K562 (cell line): ENCODE measurements at regions not wholly inside any gene's neighbourhood (a gene's known extent, or its start where the extent isn't known, plus 50 kb on each side); places are given as distances from the start of the nearest gene placed in this dataset.
A peak's percentile ranks its signal among the peaks of the same experiment; 100 is the strongest.

Source experiments
- ATAC-seq: fragments of 200-7000 bp; cut with Tn5 transposase; 3 replicates; pipeline ENCODE4 v1.9.1; 2020; ENCODE audit warnings: moderate library complexity
- BruUV-seq: library from RNA; stranded (reverse); fragments of 400-500 nt; replicated peaks from 2 replicates; lab custom pipeline; 2021; lab: Mats Ljungman, UMichigan
- CTCF ChIA-PET: fragments of 300-600 bp; formaldehyde crosslinking; extraction: SDS; loops from one replicate; lab custom pipeline; 2021; ENCODE audit warnings: low intra/inter-chr PET ratio; lab: Yijun Ruan, JAX
- POLR2A ChIA-PET: fragments of 300-600, 350-650 bp; sonication (Branson Sonifier 250); formaldehyde crosslinking; extraction: SDS; loops from one replicate; lab custom pipeline; 2021; ENCODE audit warnings: antibody characterized with exemption, inconsistent platforms; lab: Yijun Ruan, JAX
- DNase-seq, 4 experiments: peaks; one replicate each; pipeline versions ENCODE4 v3.0.0 to v3.0.0-alpha.2; 2011 to 2018; ENCODE audit warnings: low spot score in 3 of 4, mixed read lengths in 3 of 4; ENCODE audit errors: extremely low read depth in 1 of 4
- FAIRE-seq: peaks from 2 replicates; lab custom pipeline; 2011; peaks lifted over from hg19 to GRCh38; lab: Jason Lieb, UNC
- H2AFZ ChIP-seq: 2 replicates; pipeline ENCODE4 v1.6.0; 2011; ENCODE audit warnings: low read depth, low read length, control low read depth, inconsistent platforms
- H3K27ac ChIP-seq: fragments of 200-600 bp; 3 replicates; pipeline ENCODE4 v1.8.0; 2011; ENCODE audit warnings: low read depth, mild to moderate bottlenecking, control low read depth, inconsistent platforms, low read length, moderate library complexity, mixed read lengths; ENCODE audit errors: extremely low read depth
- H3K27me3 ChIP-seq, 2 experiments: fragments of 300-600 bp in 1 of 2; 2 replicates in 1 of 2; 3 replicates in 1 of 2; pipeline versions ENCODE4 v1.6.0 to v1.8.0; 2011; ENCODE audit warnings: inconsistent platforms in 2 of 2, low read length in 2 of 2, mild to moderate bottlenecking in 1 of 2, mixed read lengths in 1 of 2, moderate library complexity in 1 of 2; ENCODE audit not compliant: control insufficient read depth in 2 of 2, insufficient read depth in 2 of 2
- H3K36me3 ChIP-seq: fragments of 300-600 bp; 3 replicates; pipeline ENCODE4 v1.8.0; 2011; ENCODE audit warnings: mild to moderate bottlenecking, low read length, inconsistent platforms; ENCODE audit not compliant: control insufficient read depth, insufficient read depth
- H3K4me1 ChIP-seq, 2 experiments: fragments of 200-600 bp in 1 of 2; replicated peaks in 1 of 2; 2 replicates in 1 of 2; 3 replicates in 1 of 2; pipeline versions ENCODE4 v1.5.1 to v1.8.0; 2011; ENCODE audit warnings: inconsistent platforms in 2 of 2, low read length in 2 of 2, mild to moderate bottlenecking in 1 of 2, mixed read lengths in 1 of 2, moderate library complexity in 1 of 2; ENCODE audit not compliant: control insufficient read depth in 2 of 2, insufficient read depth in 2 of 2
- H3K4me2 ChIP-seq: 2 replicates; pipeline ENCODE4 v1.6.1; 2011; ENCODE audit warnings: low read length, control low read depth, inconsistent platforms, mixed read lengths; ENCODE audit not compliant: insufficient read depth
- H3K4me3 ChIP-seq: fragments of 200-600 bp; sonication (generic), shearing (Covaris generic); 2 replicates; pipeline ENCODE4 v1.5.1; 2016; ENCODE audit warnings: control low read depth, inconsistent platforms
- H3K79me2 ChIP-seq: fragments of 200-600 bp; 3 replicates; pipeline ENCODE4 v1.8.0; 2011; ENCODE audit warnings: low read length, inconsistent platforms; ENCODE audit not compliant: control insufficient read depth, insufficient read depth
- H3K9ac ChIP-seq, 2 experiments: 2 replicates each; pipeline versions ENCODE4 v1.6.0 to v1.6.1; 2011; ENCODE audit warnings: low read depth in 2 of 2, low read length in 2 of 2, control low read depth in 1 of 2, inconsistent platforms in 1 of 2, mild to moderate bottlenecking in 1 of 2, mixed read lengths in 1 of 2; ENCODE audit not compliant: insufficient read depth in 1 of 2
- H3K9me1 ChIP-seq: one replicate; pipeline ENCODE4 v1.6.0; 2011; ENCODE audit warnings: inconsistent platforms, mild to moderate bottlenecking, low read length, moderate library complexity; ENCODE audit not compliant: control insufficient read depth, insufficient read depth
- H3K9me3 ChIP-seq: replicated peaks from 2 replicates; pipeline ENCODE4 v1.5.1; 2011; ENCODE audit warnings: low read depth, low read length, inconsistent platforms; ENCODE audit not compliant: control insufficient read depth, insufficient read depth
- H4K20me1 ChIP-seq: replicated peaks from 2 replicates; pipeline ENCODE4 v1.6.1; 2011; ENCODE audit warnings: low read length, inconsistent platforms, mixed read lengths; ENCODE audit not compliant: control insufficient read depth, insufficient read depth
- E2F3 ChIP-seq: fragments of 250-450 bp; sonication (Bioruptor Pico); IDR thresholded peaks from 2 replicates; pipeline ENCODE4 v1.4.0; 2020; ENCODE audit warnings: mild to moderate bottlenecking
- EP300 ChIP-seq: IDR thresholded peaks from 2 replicates; pipeline ENCODE4 v1.6.1; 2012; ENCODE audit warnings: low read length, improper control_type of control experiment
- NFIX ChIP-seq: fragments of 250-450 bp; sonication (Bioruptor Pico); IDR thresholded peaks from 2 replicates; pipeline ENCODE4 v1.4.0; 2020; ENCODE audit warnings: low read depth, mild to moderate bottlenecking, moderate library complexity
- RBM34 ChIP-seq: fragments of 200-400 bp; formaldehyde crosslinking; IDR thresholded peaks from 2 replicates; pipeline ENCODE4 v1.6.1; 2018; ENCODE audit warnings: low read length, borderline replicate concordance; ENCODE audit not compliant: insufficient read depth
- XRCC3 ChIP-seq: fragments of 450-650 bp; IDR thresholded peaks from 2 replicates; pipeline ENCODE4 v1.6.1; 2017; ENCODE audit warnings: mild to moderate bottlenecking, moderate library complexity
- XRCC5 ChIP-seq: fragments of 200-400 bp; formaldehyde crosslinking; IDR thresholded peaks from 2 replicates; pipeline ENCODE4 v1.6.1; 2017; ENCODE audit warnings: low read depth, mild to moderate bottlenecking, low read length
- ZNF561 ChIP-seq: fragments of 450-650 bp; formaldehyde crosslinking; conservative IDR thresholded peaks from 2 replicates; pipeline ENCODE4 v1.4.0; 2020; ENCODE audit warnings: mild to moderate bottlenecking, moderate library complexity
- WGBS: fragments of 100-300 bp; shearing (Covaris generic); methylation state at CpG from one replicate; pipeline ENCODE4 v1.1.6; 2016; ENCODE audit warnings: low coverage, mixed read lengths; ENCODE audit not compliant: insufficient coverage; ENCODE audit errors: missing lambda C conversion rate; 5-methylcytosine and 5-hydroxymethylcytosine counted together
- in situ Hi-C: fragments of 300-500 bp; cut with MboI; formaldehyde crosslinking; loops from 4 replicates; pipeline ENCODE4 v1.15.0; 2018; ENCODE audit warnings: inconsistent platforms, mixed read lengths
- intact Hi-C: fragments of 100-400 bp; cut with micrococcal nuclease; formaldehyde crosslinking; loops from 2 replicates; pipeline ENCODE4 v1.14.2; 2022
- TF ChIP-seq, protein P1 (sequence below), 2 experiments: fragments of 150-350 bp in 1 of 2; IDR thresholded peaks; 2 replicates each; pipeline ENCODE4 v1.6.1; 2012 to 2016; ENCODE audit warnings: low read depth in 2 of 2, low read length in 2 of 2, mild to moderate bottlenecking in 1 of 2, moderate library complexity in 1 of 2
- TF ChIP-seq, protein P2 (sequence below): fragments of 450-650 bp; IDR thresholded peaks from 2 replicates; pipeline ENCODE4 v1.7.1; 2018; ENCODE audit warnings: mild to moderate bottlenecking, low read depth; ENCODE audit not compliant: partially characterized antibody
- TF ChIP-seq, protein P3 (sequence below): fragments of 450-650 bp; IDR thresholded peaks from 2 replicates; pipeline ENCODE4 v1.6.1; 2016; ENCODE audit warnings: borderline replicate concordance

DNA sequence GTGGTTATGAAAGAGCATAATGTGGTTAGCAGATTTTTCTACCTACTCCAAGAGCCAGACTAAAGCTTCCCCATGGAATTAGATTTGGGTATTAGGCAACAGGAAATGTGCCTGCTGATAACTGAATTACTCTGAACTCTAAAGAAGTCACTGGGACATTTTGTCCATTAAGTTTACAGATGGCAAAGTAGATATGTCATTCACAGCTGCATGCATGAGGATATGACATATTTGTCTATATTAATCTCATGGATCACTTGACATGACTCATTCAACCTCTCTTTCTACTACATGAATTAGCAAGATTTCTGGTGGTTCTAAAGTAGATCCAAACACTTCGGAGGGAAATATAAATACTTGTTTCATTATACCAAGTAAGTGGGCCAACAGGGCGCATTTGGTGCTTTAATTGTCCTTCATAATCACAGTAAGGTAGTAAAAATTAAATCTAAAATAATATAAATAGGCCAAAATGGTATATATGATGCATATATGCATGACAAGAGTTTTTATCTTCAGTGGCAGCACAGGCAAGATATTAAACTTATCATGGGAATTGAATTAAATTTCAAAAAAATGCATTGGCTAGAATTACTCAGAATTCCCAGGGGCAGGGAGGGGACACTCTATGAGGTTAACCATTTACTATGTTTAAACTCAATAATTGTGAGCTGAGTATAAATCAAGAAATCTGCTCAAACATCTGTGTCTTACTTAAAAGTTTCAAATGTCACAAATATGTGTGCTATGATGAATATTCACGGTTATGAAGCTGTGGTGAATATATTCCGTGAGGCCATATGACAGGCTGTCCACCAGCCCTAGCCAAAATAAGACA is 365.3 kb upstream of the KCNMB2 start (continued):
- TF ChIP-seq, protein P1, sequence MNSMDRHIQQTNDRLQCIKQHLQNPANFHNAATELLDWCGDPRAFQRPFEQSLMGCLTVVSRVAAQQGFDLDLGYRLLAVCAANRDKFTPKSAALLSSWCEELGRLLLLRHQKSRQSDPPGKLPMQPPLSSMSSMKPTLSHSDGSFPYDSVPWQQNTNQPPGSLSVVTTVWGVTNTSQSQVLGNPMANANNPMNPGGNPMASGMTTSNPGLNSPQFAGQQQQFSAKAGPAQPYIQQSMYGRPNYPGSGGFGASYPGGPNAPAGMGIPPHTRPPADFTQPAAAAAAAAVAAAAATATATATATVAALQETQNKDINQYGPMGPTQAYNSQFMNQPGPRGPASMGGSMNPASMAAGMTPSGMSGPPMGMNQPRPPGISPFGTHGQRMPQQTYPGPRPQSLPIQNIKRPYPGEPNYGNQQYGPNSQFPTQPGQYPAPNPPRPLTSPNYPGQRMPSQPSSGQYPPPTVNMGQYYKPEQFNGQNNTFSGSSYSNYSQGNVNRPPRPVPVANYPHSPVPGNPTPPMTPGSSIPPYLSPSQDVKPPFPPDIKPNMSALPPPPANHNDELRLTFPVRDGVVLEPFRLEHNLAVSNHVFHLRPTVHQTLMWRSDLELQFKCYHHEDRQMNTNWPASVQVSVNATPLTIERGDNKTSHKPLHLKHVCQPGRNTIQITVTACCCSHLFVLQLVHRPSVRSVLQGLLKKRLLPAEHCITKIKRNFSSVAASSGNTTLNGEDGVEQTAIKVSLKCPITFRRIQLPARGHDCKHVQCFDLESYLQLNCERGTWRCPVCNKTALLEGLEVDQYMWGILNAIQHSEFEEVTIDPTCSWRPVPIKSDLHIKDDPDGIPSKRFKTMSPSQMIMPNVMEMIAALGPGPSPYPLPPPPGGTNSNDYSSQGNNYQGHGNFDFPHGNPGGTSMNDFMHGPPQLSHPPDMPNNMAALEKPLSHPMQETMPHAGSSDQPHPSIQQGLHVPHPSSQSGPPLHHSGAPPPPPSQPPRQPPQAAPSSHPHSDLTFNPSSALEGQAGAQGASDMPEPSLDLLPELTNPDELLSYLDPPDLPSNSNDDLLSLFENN (IDR thresholded peaks at IDR 0.05; ENCODE audit: low read depth in 2 of 2, low read length in 2 of 2), result peak in 1 of 2 experiments; percentile 96; a peak in 2 of 4 replicates

DNA sequence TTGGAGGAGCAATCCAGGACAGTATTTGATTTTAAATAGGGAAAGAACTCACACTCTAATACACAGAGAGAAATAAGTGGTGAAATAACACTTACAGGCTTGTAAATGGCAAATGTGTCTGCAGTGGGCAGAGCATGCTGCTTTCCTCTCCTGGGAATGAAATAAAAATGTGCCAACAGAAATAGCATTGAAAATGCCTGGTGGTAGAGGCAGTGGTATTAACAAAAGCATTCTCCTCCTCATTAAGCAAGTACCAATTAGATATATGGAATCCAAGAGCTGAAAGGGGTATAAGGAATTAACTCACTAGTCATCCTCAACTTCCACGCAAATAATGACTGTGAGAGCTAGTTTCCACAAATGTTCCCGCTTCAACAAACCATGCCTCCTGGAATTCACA is 364.1 kb upstream of the KCNMB2 start:
- ATAC-seq, result no peak
- no peak overlapping the region for H3K4me3 ChIP-seq
- H3K9ac ChIP-seq, result no peak overlapping the region
- no TSS peak for BruUV-seq
- H3K9me1 ChIP-seq, result no peaks in the 10 kb centered on the region
- ChIA-PET POLR2A (interaction anchor here (0.7 kb wide), 1 partner anchor 11 kb away, joined by 3 read pairs; no protein-coding TSS in a partner anchor), CTCF (no interaction called here)
- no peaks in the 10 kb centered on the region for H3K9me3 ChIP-seq
- intact Hi-C loops, result no loop called here
- no peaks in the 10 kb centered on the region for H3K79me2 ChIP-seq
- no peak overlapping the region for H3K4me2 ChIP-seq
- no peak overlapping the region for H2AFZ ChIP-seq
- 94% methylated on average over 2 of the region's 2 CpGs for WGBS
- H3K4me1 ChIP-seq, result peaks cover 0 to 9% of the 10 kb centered on the region in 2 experiments; a peak in 3 of 5 replicates
- H3K27me3 ChIP-seq, result no peaks in the 10 kb centered on the region
- no peak for FAIRE-seq
- H3K36me3 ChIP-seq, result no peaks in the 10 kb centered on the region
- H3K27ac ChIP-seq, result no peak overlapping the region
- no peaks in the 10 kb centered on the region for H4K20me1 ChIP-seq
- in situ Hi-C loops, result no loop called here
- no peak for DNase-seq
- TF ChIP-seq NFIX (CRISPR knock-in tag) (no peak), E2F3 (CRISPR knock-in tag) (no peak), ZNF561 (no peak), EP300 (no peak), RBM34 (no peak), XRCC5 (no peak), XRCC3 (no peak)
- TF ChIP-seq, protein P2, sequence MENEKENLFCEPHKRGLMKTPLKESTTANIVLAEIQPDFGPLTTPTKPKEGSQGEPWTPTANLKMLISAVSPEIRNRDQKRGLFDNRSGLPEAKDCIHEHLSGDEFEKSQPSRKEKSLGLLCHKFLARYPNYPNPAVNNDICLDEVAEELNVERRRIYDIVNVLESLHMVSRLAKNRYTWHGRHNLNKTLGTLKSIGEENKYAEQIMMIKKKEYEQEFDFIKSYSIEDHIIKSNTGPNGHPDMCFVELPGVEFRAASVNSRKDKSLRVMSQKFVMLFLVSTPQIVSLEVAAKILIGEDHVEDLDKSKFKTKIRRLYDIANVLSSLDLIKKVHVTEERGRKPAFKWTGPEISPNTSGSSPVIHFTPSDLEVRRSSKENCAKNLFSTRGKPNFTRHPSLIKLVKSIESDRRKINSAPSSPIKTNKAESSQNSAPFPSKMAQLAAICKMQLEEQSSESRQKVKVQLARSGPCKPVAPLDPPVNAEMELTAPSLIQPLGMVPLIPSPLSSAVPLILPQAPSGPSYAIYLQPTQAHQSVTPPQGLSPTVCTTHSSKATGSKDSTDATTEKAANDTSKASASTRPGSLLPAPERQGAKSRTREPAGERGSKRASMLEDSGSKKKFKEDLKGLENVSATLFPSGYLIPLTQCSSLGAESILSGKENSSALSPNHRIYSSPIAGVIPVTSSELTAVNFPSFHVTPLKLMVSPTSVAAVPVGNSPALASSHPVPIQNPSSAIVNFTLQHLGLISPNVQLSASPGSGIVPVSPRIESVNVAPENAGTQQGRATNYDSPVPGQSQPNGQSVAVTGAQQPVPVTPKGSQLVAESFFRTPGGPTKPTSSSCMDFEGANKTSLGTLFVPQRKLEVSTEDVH, result no peak
- TF ChIP-seq, protein P3, sequence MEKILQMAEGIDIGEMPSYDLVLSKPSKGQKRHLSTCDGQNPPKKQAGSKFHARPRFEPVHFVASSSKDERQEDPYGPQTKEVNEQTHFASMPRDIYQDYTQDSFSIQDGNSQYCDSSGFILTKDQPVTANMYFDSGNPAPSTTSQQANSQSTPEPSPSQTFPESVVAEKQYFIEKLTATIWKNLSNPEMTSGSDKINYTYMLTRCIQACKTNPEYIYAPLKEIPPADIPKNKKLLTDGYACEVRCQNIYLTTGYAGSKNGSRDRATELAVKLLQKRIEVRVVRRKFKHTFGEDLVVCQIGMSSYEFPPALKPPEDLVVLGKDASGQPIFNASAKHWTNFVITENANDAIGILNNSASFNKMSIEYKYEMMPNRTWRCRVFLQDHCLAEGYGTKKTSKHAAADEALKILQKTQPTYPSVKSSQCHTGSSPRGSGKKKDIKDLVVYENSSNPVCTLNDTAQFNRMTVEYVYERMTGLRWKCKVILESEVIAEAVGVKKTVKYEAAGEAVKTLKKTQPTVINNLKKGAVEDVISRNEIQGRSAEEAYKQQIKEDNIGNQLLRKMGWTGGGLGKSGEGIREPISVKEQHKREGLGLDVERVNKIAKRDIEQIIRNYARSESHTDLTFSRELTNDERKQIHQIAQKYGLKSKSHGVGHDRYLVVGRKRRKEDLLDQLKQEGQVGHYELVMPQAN, result no peak
